ENCODE measurements at regions not wholly inside any gene's neighbourhood (a gene's known extent, or its start where the extent isn't known, plus 50 kb on each side); places are given as distances from the start of the nearest gene placed in this dataset.

DNA sequence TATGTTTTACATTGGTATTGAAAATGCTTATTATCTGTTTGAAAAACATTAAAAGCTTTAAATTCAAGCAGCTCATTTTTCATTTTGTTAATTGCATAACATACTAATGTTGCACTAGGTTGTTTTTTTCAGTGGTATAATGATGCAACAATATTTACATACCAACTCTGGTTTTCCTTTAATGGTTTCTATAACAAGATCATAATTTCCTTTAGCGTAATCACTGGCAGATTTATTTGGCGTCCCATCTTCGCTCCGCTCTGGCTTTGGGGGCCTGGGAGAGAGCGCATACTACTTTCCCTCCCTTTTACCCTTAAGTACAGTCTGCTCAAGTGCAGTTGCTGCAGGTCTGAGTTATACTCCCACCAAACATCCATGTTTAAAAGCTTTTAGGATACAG lies 574.1 kb downstream of the PRKD1 start:
- Histone ChIP-seq H3K9ac (ENCODE audit: low read length) (no peak overlapping the region), H3K18ac (ENCODE audit: low read length) (no peak overlapping the region), H3K4me2 (ENCODE audit: low read length) (no peak overlapping the region), H3K56ac (ENCODE audit: low read length) (no peak overlapping the region), H3K79me2 (ENCODE audit: control insufficient read depth, insufficient read depth, low read length) (no peaks in the 10 kb centered on the region), H2BK120ac (ENCODE audit: low read depth, low read length) (no peak overlapping the region), H3K23ac (ENCODE audit: low read length) (no peak overlapping the region), H3K36me3 (ENCODE audit: control insufficient read depth, insufficient read depth, low read length) (no peaks in the 10 kb centered on the region), H2BK5ac (ENCODE audit: low read length) (no peak overlapping the region), H4K5ac (ENCODE audit: low read length) (no peak overlapping the region), H2BK15ac (replicated peaks; ENCODE audit: low read depth) (no peak overlapping the region), H3K4ac (ENCODE audit: low read depth, low read length) (no peak overlapping the region), H3K4me1 (ENCODE audit: control insufficient read depth, low read depth, low read length) (no peaks in the 10 kb centered on the region), H3K27me3 (ENCODE audit: insufficient read depth, low read length, poor library complexity) (no peaks in the 10 kb centered on the region), H4K8ac (ENCODE audit: low read depth, low read length) (no peak overlapping the region), H2AK5ac (ENCODE audit: low read length) (no peak overlapping the region), H3K79me1 (ENCODE audit: low read length) (no peaks in the 10 kb centered on the region), H3K27ac (ENCODE audit: low read depth, low read length) (no peak overlapping the region), H3K4me3 (ENCODE audit: low read length) (no peak overlapping the region)
- no peak for DNase-seq
- no CpG with 5 or more reads among the region's 5 CpGs for WGBS (ENCODE audit: extremely low coverage, insufficient coverage, low lambda C conversion rate)

DNA sequence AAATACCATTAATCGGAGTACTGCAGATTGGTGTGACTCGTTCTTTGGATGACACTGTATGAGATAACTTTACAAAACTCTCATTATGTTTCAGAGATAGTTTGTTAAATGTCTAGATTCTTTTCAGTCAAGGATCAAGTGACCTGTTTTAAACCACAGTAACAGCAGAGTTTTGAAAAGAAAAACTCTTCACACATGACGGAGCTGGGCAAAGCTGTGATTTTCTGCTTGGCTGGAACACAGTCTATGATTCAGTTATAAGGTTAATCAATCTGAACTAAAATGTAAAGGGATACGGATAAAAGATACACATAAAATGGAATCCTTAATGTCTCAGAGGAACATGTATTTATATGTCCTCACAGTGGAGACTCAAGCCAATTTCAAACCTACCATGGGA lies 573.2 kb downstream of the PRKD1 start:
- Histone ChIP-seq H3K4me3 (ENCODE audit: low read length) (no peak overlapping the region), H3K23ac (ENCODE audit: low read length) (no peak overlapping the region), H3K79me1 (ENCODE audit: low read length) (no peaks in the 10 kb centered on the region), H2AK5ac (ENCODE audit: low read length) (no peak overlapping the region), H3K4me2 (ENCODE audit: low read length) (no peak overlapping the region), H3K27me3 (ENCODE audit: insufficient read depth, low read length, poor library complexity) (no peaks in the 10 kb centered on the region), H3K4me1 (ENCODE audit: control insufficient read depth, low read depth, low read length) (no peaks in the 10 kb centered on the region), H4K8ac (ENCODE audit: low read depth, low read length) (no peak overlapping the region), H3K79me2 (ENCODE audit: control insufficient read depth, insufficient read depth, low read length) (no peaks in the 10 kb centered on the region), H3K18ac (ENCODE audit: low read length) (no peak overlapping the region), H2BK15ac (replicated peaks; ENCODE audit: low read depth) (no peak overlapping the region), H4K5ac (ENCODE audit: low read length) (no peak overlapping the region), H3K9ac (ENCODE audit: low read length) (no peak overlapping the region), H3K27ac (ENCODE audit: low read depth, low read length) (no peak overlapping the region), H3K36me3 (ENCODE audit: control insufficient read depth, insufficient read depth, low read length) (no peaks in the 10 kb centered on the region), H3K4ac (ENCODE audit: low read depth, low read length) (no peak overlapping the region), H2BK5ac (ENCODE audit: low read length) (no peak overlapping the region), H2BK120ac (ENCODE audit: low read depth, low read length) (no peak overlapping the region), H3K56ac (ENCODE audit: low read length) (no peak overlapping the region)
- WGBS (ENCODE audit: extremely low coverage, insufficient coverage, low lambda C conversion rate): no CpG with 5 or more reads among the region's 4 CpGs
- DNase-seq: no peak

GRCh38 chr14:29355331-29355730 lies 572.3 kb downstream of the PRKD1 start:
- no peak overlapping the region for H4K8ac ChIP-seq (ENCODE audit: low read depth, low read length)
- H3K9ac ChIP-seq (ENCODE audit: low read length): no peak overlapping the region
- H3K18ac ChIP-seq (ENCODE audit: low read length): no peak overlapping the region
- no peaks in the 10 kb centered on the region for H3K79me1 ChIP-seq (ENCODE audit: low read length)
- no peak overlapping the region for H3K4me3 ChIP-seq (ENCODE audit: low read length)
- no peak overlapping the region for H3K4ac ChIP-seq (ENCODE audit: low read depth, low read length)
- no peak overlapping the region for H2BK5ac ChIP-seq (ENCODE audit: low read length)
- no peak overlapping the region for H4K5ac ChIP-seq (ENCODE audit: low read length)
- no peak overlapping the region for H3K27ac ChIP-seq (ENCODE audit: low read depth, low read length)
- WGBS (ENCODE audit: extremely low coverage, insufficient coverage, low lambda C conversion rate): no CpG with 5 or more reads among the region's 1 CpG
- no peaks in the 10 kb centered on the region for H3K36me3 ChIP-seq (ENCODE audit: control insufficient read depth, insufficient read depth, low read length)
- H3K27me3 ChIP-seq (ENCODE audit: insufficient read depth, low read length, poor library complexity): no peaks in the 10 kb centered on the region
- H2AK5ac ChIP-seq (ENCODE audit: low read length): no peak overlapping the region
- H3K56ac ChIP-seq (ENCODE audit: low read length): no peak overlapping the region
- no peaks in the 10 kb centered on the region for H3K4me1 ChIP-seq (ENCODE audit: control insufficient read depth, low read depth, low read length)
- no peak overlapping the region for H3K23ac ChIP-seq (ENCODE audit: low read length)
- H2BK15ac ChIP-seq (replicated peaks; ENCODE audit: low read depth): no peak overlapping the region
- H3K79me2 ChIP-seq (ENCODE audit: control insufficient read depth, insufficient read depth, low read length): no peaks in the 10 kb centered on the region
- no peak for DNase-seq
- H2BK120ac ChIP-seq (ENCODE audit: low read depth, low read length): no peak overlapping the region
- H3K4me2 ChIP-seq (ENCODE audit: low read length): no peak overlapping the region

- Histone ChIP-seq H3K79me1 (ENCODE audit: low read length) (no peaks in the 10 kb centered on the region), H2BK15ac (replicated peaks; ENCODE audit: low read depth) (no peak overlapping the region), H2BK5ac (ENCODE audit: low read length) (no peak overlapping the region), H3K18ac (ENCODE audit: low read length) (no peak overlapping the region), H3K23ac (ENCODE audit: low read length) (no peak overlapping the region), H3K79me2 (ENCODE audit: control insufficient read depth, insufficient read depth, low read length) (no peaks in the 10 kb centered on the region), H3K27me3 (ENCODE audit: insufficient read depth, low read length, poor library complexity) (no peaks in the 10 kb centered on the region), H2AK5ac (ENCODE audit: low read length) (no peak overlapping the region), H3K36me3 (ENCODE audit: control insufficient read depth, insufficient read depth, low read length) (no peaks in the 10 kb centered on the region), H2BK120ac (ENCODE audit: low read depth, low read length) (no peak overlapping the region), H4K8ac (ENCODE audit: low read depth, low read length) (no peak overlapping the region), H3K9ac (ENCODE audit: low read length) (no peak overlapping the region), H4K5ac (ENCODE audit: low read length) (no peak overlapping the region), H3K56ac (ENCODE audit: low read length) (no peak overlapping the region), H3K4ac (ENCODE audit: low read depth, low read length) (no peak overlapping the region), H3K4me1 (ENCODE audit: control insufficient read depth, low read depth, low read length) (no peaks in the 10 kb centered on the region), H3K4me2 (ENCODE audit: low read length) (no peak overlapping the region), H3K4me3 (ENCODE audit: low read length) (no peak overlapping the region), H3K27ac (ENCODE audit: low read depth, low read length) (no peak overlapping the region)
- no CpG with 5 or more reads among the region's 1 CpG for WGBS (ENCODE audit: extremely low coverage, insufficient coverage, low lambda C conversion rate)
- DNase-seq: no peak
Measured at GRCh38 chr14:29355846-29356245, 571.8 kb downstream of the PRKD1 start.

- DNase-seq: no peak
- H3K56ac ChIP-seq (ENCODE audit: low read length): no peak overlapping the region
- H3K27ac ChIP-seq (ENCODE audit: low read depth, low read length): no peak overlapping the region
- H3K4me3 ChIP-seq (ENCODE audit: low read length): no peak overlapping the region
- no peaks in the 10 kb centered on the region for H3K36me3 ChIP-seq (ENCODE audit: control insufficient read depth, insufficient read depth, low read length)
- no peaks in the 10 kb centered on the region for H3K4me1 ChIP-seq (ENCODE audit: control insufficient read depth, low read depth, low read length)
- no peak overlapping the region for H4K5ac ChIP-seq (ENCODE audit: low read length)
- no CpG with 5 or more reads among the region's 3 CpGs for WGBS (ENCODE audit: extremely low coverage, insufficient coverage, low lambda C conversion rate)
- H3K9ac ChIP-seq (ENCODE audit: low read length): no peak overlapping the region
- no peak overlapping the region for H3K4ac ChIP-seq (ENCODE audit: low read depth, low read length)
- H2AK5ac ChIP-seq (ENCODE audit: low read length): no peak overlapping the region
- no peaks in the 10 kb centered on the region for H3K27me3 ChIP-seq (ENCODE audit: insufficient read depth, low read length, poor library complexity)
- no peak overlapping the region for H2BK5ac ChIP-seq (ENCODE audit: low read length)
- H3K79me2 ChIP-seq (ENCODE audit: control insufficient read depth, insufficient read depth, low read length): no peaks in the 10 kb centered on the region
- no peak overlapping the region for H2BK15ac ChIP-seq (replicated peaks; ENCODE audit: low read depth)
- H2BK120ac ChIP-seq (ENCODE audit: low read depth, low read length): no peak overlapping the region
- no peak overlapping the region for H3K18ac ChIP-seq (ENCODE audit: low read length)
- H3K4me2 ChIP-seq (ENCODE audit: low read length): no peak overlapping the region
- no peak overlapping the region for H3K23ac ChIP-seq (ENCODE audit: low read length)
- no peaks in the 10 kb centered on the region for H3K79me1 ChIP-seq (ENCODE audit: low read length)
- no peak overlapping the region for H4K8ac ChIP-seq (ENCODE audit: low read depth, low read length)
Measured at GRCh38 chr14:29360656-29361055, 567.0 kb downstream of the PRKD1 start.

GRCh38 chr14:29370024-29370423 lies 557.6 kb downstream of the PRKD1 start:
- Histone ChIP-seq H3K4me2 (ENCODE audit: low read length) (no peak overlapping the region), H3K9ac (ENCODE audit: low read length) (no peak overlapping the region), H3K4me3 (ENCODE audit: low read length) (no peak overlapping the region), H4K8ac (ENCODE audit: low read depth, low read length) (no peak overlapping the region), H3K27ac (ENCODE audit: low read depth, low read length) (no peak overlapping the region), H2AK5ac (ENCODE audit: low read length) (no peak overlapping the region), H3K36me3 (ENCODE audit: control insufficient read depth, insufficient read depth, low read length) (no peaks in the 10 kb centered on the region), H3K27me3 (ENCODE audit: insufficient read depth, low read length, poor library complexity) (no peaks in the 10 kb centered on the region), H2BK15ac (replicated peaks; ENCODE audit: low read depth) (no peak overlapping the region), H3K56ac (ENCODE audit: low read length) (no peak overlapping the region), H4K5ac (ENCODE audit: low read length) (no peak overlapping the region), H2BK5ac (ENCODE audit: low read length) (no peak overlapping the region), H2BK120ac (ENCODE audit: low read depth, low read length) (no peak overlapping the region), H3K4me1 (ENCODE audit: control insufficient read depth, low read depth, low read length) (no peaks in the 10 kb centered on the region), H3K79me2 (ENCODE audit: control insufficient read depth, insufficient read depth, low read length) (no peaks in the 10 kb centered on the region), H3K79me1 (ENCODE audit: low read length) (no peaks in the 10 kb centered on the region), H3K23ac (ENCODE audit: low read length) (no peak overlapping the region), H3K4ac (ENCODE audit: low read depth, low read length) (no peak overlapping the region), H3K18ac (ENCODE audit: low read length) (no peak overlapping the region)
- no CpG with 5 or more reads among the region's 2 CpGs for WGBS (ENCODE audit: extremely low coverage, insufficient coverage, low lambda C conversion rate)
- DNase-seq: no peak

Measured in mesendoderm (in vitro differentiated cells).